RWPE2 (cell line): ENCODE measurements at regions not wholly inside any gene's neighbourhood (a gene's known extent, or its start where the extent isn't known, plus 50 kb on each side); places are given as distances from the start of the nearest gene placed in this dataset.

Experiments used
- ATAC-seq: fragments of 200-7000 bp; cut with Tn5 transposase; 3 replicates; pipeline ENCODE4 v1.9.1; 2021; ENCODE audit warnings: low read depth
- DNase-seq: peaks from one replicate; pipeline ENCODE4 v3.0.0-alpha.2; 2020; ENCODE audit warnings: low spot score
- H3K27ac ChIP-seq: fragments of 450-650 bp; 2 replicates; pipeline ENCODE4 v1.5.1; 2017; ENCODE audit warnings: mild to moderate bottlenecking; ENCODE audit not compliant: poor library complexity, severe bottlenecking
- H3K27me3 ChIP-seq: fragments of 250-450 bp; sonication (Bioruptor Pico); 2 replicates; pipeline ENCODE4 v1.5.1; 2021; ENCODE audit warnings: mild to moderate bottlenecking, moderate library complexity; ENCODE audit not compliant: insufficient read depth, poor library complexity, severe bottlenecking
- H3K36me3 ChIP-seq: fragments of 250-450 bp; sonication (Bioruptor Pico); 2 replicates; pipeline ENCODE4 v1.5.1; 2020; ENCODE audit warnings: low read depth, mild to moderate bottlenecking, moderate library complexity
- H3K4me1 ChIP-seq: fragments of 250-450 bp; sonication (Bioruptor Pico); 2 replicates; pipeline ENCODE4 v1.5.1; 2021; ENCODE audit warnings: mild to moderate bottlenecking, moderate library complexity; ENCODE audit not compliant: insufficient read depth, poor library complexity, severe bottlenecking
- H3K4me3 ChIP-seq: fragments of 250-450 bp; sonication (Bioruptor Pico); 2 replicates; pipeline ENCODE4 v1.5.1; 2021; ENCODE audit warnings: mild to moderate bottlenecking, moderate library complexity; ENCODE audit not compliant: severe bottlenecking
- H3K9me3 ChIP-seq: fragments of 250-450 bp; sonication (Bioruptor Pico); 2 replicates; pipeline ENCODE4 v1.5.1; 2021; ENCODE audit warnings: mild to moderate bottlenecking, moderate library complexity; ENCODE audit not compliant: severe bottlenecking
- TF ChIP-seq, protein P1 (sequence below): fragments of 450-650 bp; IDR thresholded peaks from one replicate; pipeline ENCODE4 v1.5.1; 2017; ENCODE audit warnings: mild to moderate bottlenecking, moderate library complexity; ENCODE audit not compliant: poor library complexity, severe bottlenecking

GRCh38 chr20:11982289-11982954 is 64.7 kb downstream of the BTBD3 start:
- Histone ChIP-seq H3K4me3 (no peak overlapping the region), H3K36me3 (no peaks in the 10 kb centered on the region), H3K27ac (no peak overlapping the region), H3K27me3 (peaks cover 3% of the 10 kb centered on the region), H3K4me1 (no peaks in the 10 kb centered on the region), H3K9me3 (no peaks in the 10 kb centered on the region)
- ATAC-seq (no peak), DNase-seq (no peak)
- TF ChIP-seq, protein P1, sequence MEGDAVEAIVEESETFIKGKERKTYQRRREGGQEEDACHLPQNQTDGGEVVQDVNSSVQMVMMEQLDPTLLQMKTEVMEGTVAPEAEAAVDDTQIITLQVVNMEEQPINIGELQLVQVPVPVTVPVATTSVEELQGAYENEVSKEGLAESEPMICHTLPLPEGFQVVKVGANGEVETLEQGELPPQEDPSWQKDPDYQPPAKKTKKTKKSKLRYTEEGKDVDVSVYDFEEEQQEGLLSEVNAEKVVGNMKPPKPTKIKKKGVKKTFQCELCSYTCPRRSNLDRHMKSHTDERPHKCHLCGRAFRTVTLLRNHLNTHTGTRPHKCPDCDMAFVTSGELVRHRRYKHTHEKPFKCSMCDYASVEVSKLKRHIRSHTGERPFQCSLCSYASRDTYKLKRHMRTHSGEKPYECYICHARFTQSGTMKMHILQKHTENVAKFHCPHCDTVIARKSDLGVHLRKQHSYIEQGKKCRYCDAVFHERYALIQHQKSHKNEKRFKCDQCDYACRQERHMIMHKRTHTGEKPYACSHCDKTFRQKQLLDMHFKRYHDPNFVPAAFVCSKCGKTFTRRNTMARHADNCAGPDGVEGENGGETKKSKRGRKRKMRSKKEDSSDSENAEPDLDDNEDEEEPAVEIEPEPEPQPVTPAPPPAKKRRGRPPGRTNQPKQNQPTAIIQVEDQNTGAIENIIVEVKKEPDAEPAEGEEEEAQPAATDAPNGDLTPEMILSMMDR, result no peak

- DNase-seq, result no peak
- Histone ChIP-seq H3K36me3 (no peaks in the 10 kb centered on the region), H3K27ac (no peak overlapping the region), H3K27me3 (peaks cover 3% of the 10 kb centered on the region), H3K9me3 (no peaks in the 10 kb centered on the region), H3K4me3 (no peak overlapping the region), H3K4me1 (no peaks in the 10 kb centered on the region)
- TF ChIP-seq, protein P1, result no peak
- ATAC-seq, result no peak
These were observed 65.3 kb downstream of the BTBD3 start for GRCh38 chr20:11982955-11983470.

DNA sequence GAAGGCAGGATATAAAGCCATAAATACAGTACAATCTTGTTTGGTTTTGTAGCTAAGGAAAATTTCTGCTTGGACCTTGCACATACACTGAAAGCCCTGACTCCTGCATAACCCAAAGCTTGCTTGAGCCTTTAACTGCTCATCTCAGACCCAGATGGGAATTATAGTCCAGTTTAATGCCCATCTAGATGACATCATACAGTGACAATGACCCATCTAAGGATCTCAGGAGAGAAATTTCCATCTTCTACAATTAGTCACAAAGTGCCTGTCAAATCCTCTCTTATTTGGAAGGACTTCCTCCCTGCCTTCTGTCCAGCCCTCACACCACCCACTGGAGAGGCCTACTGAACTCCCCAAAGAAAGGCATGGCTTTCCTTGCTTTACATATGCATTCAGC is 69.3 kb downstream of the BTBD3 start:
- H3K4me3 ChIP-seq, result no peak overlapping the region
- no peaks in the 10 kb centered on the region for H3K36me3 ChIP-seq
- DNase-seq (no peak), ATAC-seq (no peak)
- no peaks in the 10 kb centered on the region for H3K9me3 ChIP-seq
- peaks cover 3% of the 10 kb centered on the region for H3K27me3 ChIP-seq
- TF ChIP-seq, protein P1, result no peak
- H3K27ac ChIP-seq, result no peak overlapping the region
- H3K4me1 ChIP-seq, result no peaks in the 10 kb centered on the region

GRCh38 chr20:11987526-11987925 is 69.8 kb downstream of the BTBD3 start:
- TF ChIP-seq, protein P1, result no peak
- no peak for DNase-seq

More at GRCh38 chr20:11987526-11987925, 69.8 kb downstream of the BTBD3 start:
- H3K4me1 ChIP-seq, result no peaks in the 10 kb centered on the region
- H3K9me3 ChIP-seq, result no peaks in the 10 kb centered on the region
- no peak overlapping the region for H3K27ac ChIP-seq
- ATAC-seq, result no peak
- H3K27me3 ChIP-seq, result peaks cover 3% of the 10 kb centered on the region
- no peaks in the 10 kb centered on the region for H3K36me3 ChIP-seq
- no peak overlapping the region for H3K4me3 ChIP-seq
